Right atrium auricular region (tissue), 2 donors: ENCODE measurements at regions not wholly inside any gene's neighbourhood (a gene's known extent, or its start where the extent isn't known, plus 50 kb on each side); places are given as distances from the start of the nearest gene placed in this dataset.

Experiments
- DNase-seq: peaks from one replicate; pipeline ENCODE4 v3.0.0-alpha.2; 2019; ENCODE audit warnings: low spot score
- H3K27ac ChIP-seq, 2 donors: fragments of 200-600 bp; sonication (generic); 1 replicate in 1 of 2; 2 replicates in 1 of 2; pipeline ENCODE4 v1.5.1; 2016 to 2019
- H3K27me3 ChIP-seq, 2 donors: fragments of 200-600 bp; sonication (generic); one replicate each; pipeline versions ENCODE4 v1.5.1 to v1.6.0; 2017 to 2019
- H3K36me3 ChIP-seq: fragments of 200-600 bp; sonication (generic); one replicate; pipeline ENCODE4 v1.5.1; 2016
- H3K4me1 ChIP-seq, 2 donors: fragments of 200-600 bp; sonication (generic); one replicate each; pipeline versions ENCODE4 v1.5.1 to v1.6.0; 2017 to 2019
- H3K4me3 ChIP-seq, 2 donors: fragments of 200-600 bp; sonication (generic); 1 replicate in 1 of 2; 2 replicates in 1 of 2; pipeline ENCODE4 v1.5.1; 2017 to 2019; ENCODE audit warnings: mild to moderate bottlenecking in 1 of 2, moderate library complexity in 1 of 2
- H3K9me3 ChIP-seq, 2 donors: fragments of 200-600 bp; sonication (generic); one replicate each; pipeline ENCODE4 v1.5.1; 2019
- CTCF ChIP-seq, 2 donors: fragments of 200-600 bp; sonication (generic); IDR thresholded peaks; one replicate each; pipeline ENCODE4 v1.5.1; 2019; ENCODE audit warnings: antibody characterized with exemption in 2 of 2

GRCh38 chr19:27909185-27909840 is 1303.6 kb downstream of the UQCRFS1 start:
- no peaks in the 10 kb centered on the region for H3K9me3 ChIP-seq
- DNase-seq: peak; percentile 52
- no peak overlapping the region for H3K4me3 ChIP-seq
- H3K27me3 ChIP-seq: no peaks in the 10 kb centered on the region
- H3K4me1 ChIP-seq: no peaks in the 10 kb centered on the region
- no peaks in the 10 kb centered on the region for H3K36me3 ChIP-seq
- no peak overlapping the region for H3K27ac ChIP-seq
- TF ChIP-seq CTCF (IDR thresholded peaks at IDR 0.05): no peak

- H3K27ac ChIP-seq: no peak overlapping the region
- no peaks in the 10 kb centered on the region for H3K36me3 ChIP-seq
Observed at GRCh38 chr19:27906081-27906480, 1306.9 kb downstream of the UQCRFS1 start.

GRCh38 chr19:27905074-27905473 is 1307.9 kb downstream of the UQCRFS1 start:
- no peak for TF ChIP-seq CTCF (IDR thresholded peaks at IDR 0.05)
- no peaks in the 10 kb centered on the region for H3K36me3 ChIP-seq
- H3K27ac ChIP-seq: no peak overlapping the region
- H3K4me1 ChIP-seq: no peaks in the 10 kb centered on the region
- peak; percentile 42 for DNase-seq
- H3K4me3 ChIP-seq: no peak overlapping the region
- no peaks in the 10 kb centered on the region for H3K9me3 ChIP-seq
- H3K27me3 ChIP-seq: no peaks in the 10 kb centered on the region

More at GRCh38 chr19:27906081-27906480, 1306.9 kb downstream of the UQCRFS1 start:
- TF ChIP-seq CTCF (IDR thresholded peaks at IDR 0.05): no peak
- Histone ChIP-seq H3K4me3 (no peak overlapping the region), H3K4me1 (no peaks in the 10 kb centered on the region), H3K27me3 (no peaks in the 10 kb centered on the region), H3K9me3 (no peaks in the 10 kb centered on the region)
- DNase-seq: no peak

DNA sequence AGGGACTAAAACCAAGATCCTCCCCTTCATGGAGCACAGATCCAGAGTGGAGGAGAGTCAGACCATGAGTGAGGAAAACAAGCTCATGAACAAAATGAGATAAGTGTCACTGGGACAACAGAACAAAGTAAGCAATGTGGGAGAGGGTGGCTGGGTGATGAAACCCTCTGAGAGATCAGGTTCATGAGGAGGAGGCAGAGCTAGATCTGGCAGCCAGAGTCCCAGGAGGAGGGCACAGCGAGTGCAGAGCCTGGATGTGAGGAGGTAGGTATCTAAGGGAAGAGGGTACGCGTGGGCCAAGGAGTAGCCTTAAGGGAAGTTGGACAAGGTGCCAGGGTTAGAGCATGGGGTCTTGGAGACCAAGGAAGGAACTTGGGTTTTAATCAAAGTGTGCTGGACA is 1311.9 kb downstream of the UQCRFS1 start:
- Histone ChIP-seq H3K9me3 (no peaks in the 10 kb centered on the region), H3K27me3 (no peaks in the 10 kb centered on the region), H3K36me3 (no peaks in the 10 kb centered on the region), H3K4me3 (no peak overlapping the region), H3K27ac (no peak overlapping the region), H3K4me1 (no peaks in the 10 kb centered on the region)
- no peak for TF ChIP-seq CTCF (IDR thresholded peaks at IDR 0.05)
- DNase-seq: no peak

DNA sequence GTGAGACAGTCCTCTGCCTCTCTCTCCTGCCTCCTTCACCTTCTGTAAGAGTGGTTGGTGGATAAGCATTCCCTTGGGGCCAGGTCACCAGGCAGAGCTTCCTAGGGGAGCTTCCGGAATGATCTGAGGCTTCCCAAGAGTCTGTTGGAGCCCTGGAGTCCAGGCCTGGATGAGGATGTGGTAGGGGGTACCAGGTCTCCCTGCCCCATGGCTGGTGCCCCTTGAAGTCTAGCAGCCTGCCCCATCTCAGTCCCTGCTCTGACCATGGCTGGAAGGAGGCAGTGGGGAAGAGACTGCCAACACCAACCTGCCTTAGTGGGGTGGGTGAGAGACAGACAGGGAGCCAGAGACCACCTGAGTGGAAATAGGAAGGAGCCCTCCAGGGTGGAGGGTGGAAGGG is 1316.9 kb downstream of the UQCRFS1 start:
- no peaks in the 10 kb centered on the region for H3K4me1 ChIP-seq
- TF ChIP-seq CTCF (IDR thresholded peaks at IDR 0.05): no peak
- no peak for DNase-seq
- no peak overlapping the region for H3K4me3 ChIP-seq
- no peaks in the 10 kb centered on the region for H3K27me3 ChIP-seq
- no peaks in the 10 kb centered on the region for H3K9me3 ChIP-seq
- H3K36me3 ChIP-seq: no peaks in the 10 kb centered on the region
- no peak overlapping the region for H3K27ac ChIP-seq
